WI38 (cell line): ENCODE measurements at regions not wholly inside any gene's neighbourhood (a gene's known extent, or its start where the extent isn't known, plus 50 kb on each side); places are given as distances from the start of the nearest gene placed in this dataset.

ENCODE experiments used
- H3K4me3 ChIP-seq: 2 replicates; pipeline ENCODE4 v1.5.1; 2011; ENCODE audit warnings: low read depth, mild to moderate bottlenecking, control low read depth, low read length
- CTCF ChIP-seq: IDR thresholded peaks from 2 replicates; pipeline ENCODE4 v1.5.1; 2012; ENCODE audit warnings: low read depth, mild to moderate bottlenecking, control low read depth, low read length

- TF ChIP-seq CTCF, result no peak
- no peak overlapping the region for H3K4me3 ChIP-seq
Observed at GRCh38 chr11:114844896-114845295, 166.6 kb downstream of the NXPE2 start.

- TF ChIP-seq CTCF, result no peak
- no peak overlapping the region for H3K4me3 ChIP-seq
Observed at GRCh38 chr11:114845766-114846415, 167.6 kb downstream of the NXPE2 start.

- no peak overlapping the region for H3K4me3 ChIP-seq
- TF ChIP-seq CTCF, result no peak
Observed at GRCh38 chr11:114846416-114846791, 168.1 kb downstream of the NXPE2 start.

GRCh38 chr11:114847306-114847975 is 169.1 kb downstream of the NXPE2 start:
- TF ChIP-seq CTCF, result no peak
- no peak overlapping the region for H3K4me3 ChIP-seq

GRCh38 chr11:114848027-114848426 is 169.7 kb downstream of the NXPE2 start:
- H3K4me3 ChIP-seq, result no peak overlapping the region
- no peak for TF ChIP-seq CTCF

GRCh38 chr11:114857281-114857680 is 179.0 kb downstream of the NXPE2 start:
- TF ChIP-seq CTCF, result no peak
- H3K4me3 ChIP-seq, result no peak overlapping the region

GRCh38 chr11:114864896-114865295 is 186.6 kb downstream of the NXPE2 start:
- H3K4me3 ChIP-seq, result no peak overlapping the region
- TF ChIP-seq CTCF, result no peak
